IMR-90 (cell line): ENCODE measurements at regions not wholly inside any gene's neighbourhood (a gene's known extent, or its start where the extent isn't known, plus 50 kb on each side); places are given as distances from the start of the nearest gene placed in this dataset.
"Not testable (repeated sequence)": the region's sequence is repeated elsewhere in the genome, so short reads cannot be mapped to it uniquely, and the experiment has no call there.

Source experiments
- ATAC-seq: fragments of 200-7000 bp; cut with Tn5 transposase; 2 replicates; pipeline ENCODE4 v1.9.1; 2020; ENCODE audit warnings: low read depth, mild to moderate bottlenecking, moderate library complexity
- BruUV-seq: library from RNA; stranded (reverse); fragments of 400-500 nt; replicated peaks from 2 replicates; lab custom pipeline; 2021; lab: Mats Ljungman, UMichigan
- CTCF ChIA-PET: fragments of 300-600 bp; formaldehyde crosslinking; extraction: SDS; loops from one replicate; lab custom pipeline; 2021; ENCODE audit warnings: antibody characterized with exemption; lab: Yijun Ruan, JAX
- POLR2A ChIA-PET: fragments of 300-600 bp; sonication (Branson Sonifier 250); formaldehyde crosslinking; loops from one replicate; lab custom pipeline; 2022; ENCODE audit warnings: antibody characterized with exemption; ENCODE audit not compliant: unreplicated experiment; lab: Charles Lee
- DNase-seq: peaks from one replicate; pipeline ENCODE4 v3.0.0; 2013
- H2AFZ ChIP-seq: replicated peaks from 2 replicates; pipeline ENCODE3; 2013; ENCODE audit warnings: low read length, mild to moderate bottlenecking; ENCODE audit not compliant: poor library complexity
- H2AK5ac ChIP-seq: 2 replicates; pipeline ENCODE4 v1.6.1; 2013; ENCODE audit warnings: low read depth, low read length, inconsistent platforms
- H2AK9ac ChIP-seq: replicated peaks from 2 replicates; pipeline ENCODE3; 2013; ENCODE audit warnings: mild to moderate bottlenecking, low read depth, low read length, moderate library complexity; ENCODE audit not compliant: poor library complexity
- H2BK120ac ChIP-seq: 2 replicates; pipeline ENCODE4 v1.6.1; 2013; ENCODE audit warnings: low read depth, low read length, inconsistent platforms
- H2BK15ac ChIP-seq: 3 replicates; pipeline ENCODE4 v1.6.1; 2013; ENCODE audit warnings: low read depth, low read length, inconsistent platforms
- H2BK20ac ChIP-seq: 2 replicates; pipeline ENCODE4 v1.6.1; 2013; ENCODE audit warnings: low read depth, mild to moderate bottlenecking, inconsistent platforms, low read length, moderate library complexity
- H2BK5ac ChIP-seq: 2 replicates; pipeline ENCODE4 v1.6.1; 2013; ENCODE audit warnings: mild to moderate bottlenecking, low read depth, low read length, inconsistent platforms; ENCODE audit not compliant: poor library complexity, severe bottlenecking
- H3K14ac ChIP-seq: replicated peaks from 2 replicates; pipeline ENCODE4 v1.6.1; 2013; ENCODE audit warnings: low read depth, low read length, inconsistent platforms
- H3K18ac ChIP-seq: 2 replicates; pipeline ENCODE4 v1.6.1; 2013; ENCODE audit warnings: low read depth, low read length, control low read depth
- H3K23ac ChIP-seq: 2 replicates; pipeline ENCODE4 v1.6.1; 2013; ENCODE audit warnings: low read depth, low read length, inconsistent platforms
- H3K27ac ChIP-seq: 2 replicates; pipeline ENCODE4 v1.5.1; 2013; ENCODE audit warnings: mild to moderate bottlenecking, control low read depth, low read length; ENCODE audit not compliant: insufficient read depth
- H3K27me3 ChIP-seq: 2 replicates; pipeline ENCODE4 v1.6.1; 2013; ENCODE audit warnings: low read length; ENCODE audit not compliant: control insufficient read depth, insufficient read depth
- H3K36me3 ChIP-seq: 2 replicates; pipeline ENCODE4 v1.6.1; 2013; ENCODE audit warnings: low read length, mixed read lengths; ENCODE audit not compliant: control insufficient read depth, insufficient read depth
- H3K4ac ChIP-seq: 2 replicates; pipeline ENCODE4 v1.6.1; 2013; ENCODE audit warnings: low read depth, low read length, inconsistent platforms
- H3K4me1 ChIP-seq: 2 replicates; pipeline ENCODE4 v1.6.1; 2013; ENCODE audit warnings: low read length, mixed read lengths; ENCODE audit not compliant: control insufficient read depth, insufficient read depth
- H3K4me2 ChIP-seq: 2 replicates; pipeline ENCODE4 v1.6.1; 2013; ENCODE audit warnings: low read depth, mild to moderate bottlenecking, control low read depth, low read length, moderate library complexity
- H3K4me3 ChIP-seq: 2 replicates; pipeline ENCODE4 v1.5.1; 2013; ENCODE audit warnings: low read depth, mild to moderate bottlenecking, control low read depth, low read length, moderate library complexity; ENCODE audit not compliant: insufficient read depth
- H3K56ac ChIP-seq: 2 replicates; pipeline ENCODE4 v1.6.1; 2013; ENCODE audit warnings: low read length, inconsistent platforms; ENCODE audit not compliant: insufficient read depth; ENCODE audit errors: extremely low read depth
- H3K79me1 ChIP-seq, 2 experiments: 2 replicates each; pipeline ENCODE4 v1.6.1; 2013; ENCODE audit warnings: low read length in 2 of 2, inconsistent platforms in 1 of 2, low read depth in 1 of 2
- H3K9ac ChIP-seq: 2 replicates; pipeline ENCODE4 v1.6.1; 2013; ENCODE audit warnings: low read depth, low read length, control low read depth
- H3K9me1 ChIP-seq: 2 replicates; pipeline ENCODE4 v1.6.1; 2013; ENCODE audit warnings: low read length, inconsistent platforms; ENCODE audit not compliant: insufficient read depth
- H3K9me3 ChIP-seq: 2 replicates; pipeline ENCODE4 v1.6.1; 2013; ENCODE audit warnings: low read length; ENCODE audit not compliant: control insufficient read depth, insufficient read depth
- H4K20me1 ChIP-seq: 2 replicates; pipeline ENCODE4 v1.6.1; 2013; ENCODE audit warnings: low read length, inconsistent platforms; ENCODE audit not compliant: insufficient read depth
- H4K5ac ChIP-seq: 2 replicates; pipeline ENCODE4 v1.6.1; 2013; ENCODE audit warnings: mild to moderate bottlenecking, low read depth, low read length, control low read depth
- H4K8ac ChIP-seq, 2 experiments: 2 replicates each; pipeline ENCODE4 v1.6.1; 2013; ENCODE audit warnings: low read depth in 2 of 2, low read length in 2 of 2, control low read depth in 1 of 2, inconsistent platforms in 1 of 2
- H4K91ac ChIP-seq: 2 replicates; pipeline ENCODE4 v1.6.1; 2013; ENCODE audit warnings: low read depth, low read length, inconsistent platforms; ENCODE audit not compliant: insufficient read depth
- CEBPB ChIP-seq: IDR thresholded peaks from 2 replicates; pipeline ENCODE4 v1.6.1; 2012; ENCODE audit warnings: low read depth, low read length, improper control_type of control experiment
- CHD1 ChIP-seq: IDR thresholded peaks from 2 replicates; pipeline ENCODE4 v1.6.1; 2012; ENCODE audit warnings: low read depth, low read length, improper control_type of control experiment
- FOS ChIP-seq: fragments of 150-350 bp; IDR thresholded peaks from 2 replicates; pipeline ENCODE4 v1.6.1; 2016; ENCODE audit warnings: low read depth, low read length
- MAFK ChIP-seq: IDR thresholded peaks from 2 replicates; pipeline ENCODE4 v1.6.1; 2012; ENCODE audit warnings: low read depth, low read length, improper control_type of control experiment
- MAZ ChIP-seq: IDR thresholded peaks from 2 replicates; pipeline ENCODE4 v1.6.1; 2012; ENCODE audit warnings: low read depth, mild to moderate bottlenecking, low read length, improper control_type of control experiment, moderate library complexity, borderline replicate concordance
- RCOR1 ChIP-seq: IDR thresholded peaks from 2 replicates; pipeline ENCODE4 v1.6.1; 2012; ENCODE audit warnings: mild to moderate bottlenecking, low read length, improper control_type of control experiment; ENCODE audit not compliant: insufficient replicate concordance
- SMC3 ChIP-seq: fragments of 150-350 bp; IDR thresholded peaks from 2 replicates; pipeline ENCODE4 v1.6.1; 2016; ENCODE audit warnings: low read depth, mild to moderate bottlenecking, antibody characterized with exemption, low read length, moderate library complexity
- WGBS, 2 experiments: methylation state at CpG; one replicate each; pipeline versions ENCODE4 v1.1.5 to v1.1.7; 2013; ENCODE audit warnings: missing lambda C conversion rate in 2 of 2; ENCODE audit not compliant: insufficient read length in 1 of 2; ENCODE audit errors: extremely low coverage in 2 of 2; 5-methylcytosine and 5-hydroxymethylcytosine counted together
- dilution Hi-C: fragments of 300-500 bp; cut with HindIII; formaldehyde crosslinking; loops from one replicate; pipeline ENCODE4 v1.14.3; 2018; ENCODE audit warnings: low sequenced_read_pairs; ENCODE audit not compliant: unreplicated experiment
- in situ Hi-C: fragments of 300-500 bp; cut with MboI; formaldehyde crosslinking; loops from 3 replicates; pipeline ENCODE4 v1.14.3; 2019; ENCODE audit warnings: low sequenced_read_pairs, inconsistent platforms, mixed read lengths
- intact Hi-C: fragments of 100-400 bp; cut with micrococcal nuclease; formaldehyde crosslinking; loops from 2 replicates; pipeline ENCODE4 v1.10.0; 2022

DNA sequence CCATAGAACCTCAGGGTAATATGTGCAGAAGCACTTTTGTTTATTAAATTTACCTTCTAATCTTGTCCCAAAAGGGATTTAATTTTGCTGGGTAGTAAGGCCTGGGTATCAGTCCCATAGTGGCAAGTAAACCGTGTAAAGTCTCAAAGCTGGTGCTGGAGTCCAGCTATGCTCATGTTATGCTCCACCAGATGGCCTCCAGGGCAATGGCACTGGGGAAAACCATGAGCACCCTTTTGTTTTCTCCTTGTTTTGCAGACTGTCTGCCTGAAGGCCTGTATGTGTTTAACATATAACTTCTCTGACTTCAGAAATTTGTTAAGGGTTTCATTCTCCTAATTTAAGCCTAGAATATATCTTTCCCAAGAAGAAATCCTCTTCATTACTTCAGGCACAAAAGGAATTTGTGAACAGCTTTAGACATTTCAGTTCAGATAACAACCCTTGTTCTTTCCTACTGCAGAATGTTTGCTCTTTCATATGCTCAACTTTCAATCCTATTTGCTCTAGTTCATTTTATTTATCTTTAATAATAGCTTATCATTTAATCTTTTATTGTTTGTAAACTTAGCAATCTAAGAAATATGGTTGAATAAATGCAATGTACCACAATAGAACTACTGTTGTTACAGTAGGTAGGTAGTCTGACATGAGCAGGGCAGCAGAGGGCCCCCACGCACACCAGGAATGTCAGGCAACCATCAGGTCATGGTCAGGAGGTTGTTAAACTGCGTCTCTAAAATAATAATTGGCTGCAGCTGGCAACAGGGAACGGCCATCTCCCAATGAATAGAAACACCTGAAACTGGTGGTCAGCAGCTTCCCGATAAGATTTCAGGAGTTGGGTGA is 162.8 kb downstream of the TENT5A start:
- no peak overlapping the region for H3K4me2 ChIP-seq
- no peaks in the 10 kb centered on the region for H3K36me3 ChIP-seq
- dilution Hi-C loops (no loop called here), intact Hi-C loops (no loop called here), in situ Hi-C loops (no loop called here)
- H3K27me3 ChIP-seq, result no peaks in the 10 kb centered on the region
- no peak overlapping the region for H2BK120ac ChIP-seq
- H3K79me1 ChIP-seq, result no peaks in the 10 kb centered on the region
- no peak overlapping the region for H2AK5ac ChIP-seq
- H4K8ac ChIP-seq, result no peak overlapping the region
- no peak overlapping the region for H3K56ac ChIP-seq
- TF ChIP-seq SMC3 (no peak), MAFK (no peak), RCOR1 (no peak), FOS (no peak), MAZ (no peak), CHD1 (no peak), CEBPB (no peak)
- no peaks in the 10 kb centered on the region for H4K20me1 ChIP-seq
- no peak overlapping the region for H4K5ac ChIP-seq
- H2AFZ ChIP-seq, result no peak overlapping the region
- H3K4ac ChIP-seq, result no peak overlapping the region
- no TSS peak for BruUV-seq
- WGBS, 2 experiments, result 50% methylated on average over 4 of the region's 5 CpGs; no CpG with 5 or more reads in 1 of the 2 experiments
- H3K4me1 ChIP-seq, result no peaks in the 10 kb centered on the region
- H4K91ac ChIP-seq, result no peak overlapping the region
- H3K9me3 ChIP-seq, result no peaks in the 10 kb centered on the region
- no peak overlapping the region for H3K14ac ChIP-seq
- H3K9me1 ChIP-seq, result no peaks in the 10 kb centered on the region
- DNase-seq, result no peak
- no peak overlapping the region for H3K23ac ChIP-seq
- no peak for ATAC-seq
- no peak overlapping the region for H2BK15ac ChIP-seq
- H3K4me3 ChIP-seq, result no peak overlapping the region
- no peak overlapping the region for H2AK9ac ChIP-seq
- ChIA-PET POLR2A (no interaction called here), CTCF (no interaction called here)
- H3K18ac ChIP-seq, result no peak overlapping the region
- no peak overlapping the region for H2BK20ac ChIP-seq
- H2BK5ac ChIP-seq, result no peak overlapping the region
- no peak overlapping the region for H3K9ac ChIP-seq
- H3K27ac ChIP-seq, result no peak overlapping the region

DNA sequence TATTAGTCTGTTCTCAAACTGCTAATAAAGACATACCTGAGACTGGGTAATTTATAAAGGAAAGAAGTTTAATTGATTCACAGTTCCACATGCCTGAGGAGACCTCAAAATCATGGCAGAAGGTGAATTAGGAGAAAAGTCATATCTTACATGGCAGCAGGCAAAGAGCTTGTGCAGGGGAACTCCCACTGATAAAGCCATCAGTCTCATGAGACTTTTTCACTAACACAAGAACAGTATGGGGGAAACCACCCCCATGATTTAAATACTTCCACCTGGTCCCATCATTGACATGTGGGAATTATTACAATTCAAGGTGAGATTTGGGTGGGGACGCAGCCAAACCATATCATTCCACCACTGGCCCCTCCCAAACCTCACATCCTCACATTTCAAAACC is 166.8 kb downstream of the TENT5A start:
- H2BK5ac ChIP-seq, intact Hi-C loops, H3K4me3 ChIP-seq, ATAC-seq, BruUV-seq, H3K4me2 ChIP-seq, H3K27me3 ChIP-seq, POLR2A ChIA-PET, H3K18ac ChIP-seq, H2AFZ ChIP-seq, H4K20me1 ChIP-seq, in situ Hi-C loops, H3K14ac ChIP-seq, CTCF ChIA-PET, H2BK20ac ChIP-seq, H3K4me1 ChIP-seq, H3K27ac ChIP-seq, DNase-seq, H3K9me1 ChIP-seq, H2BK15ac ChIP-seq, dilution Hi-C loops, H2BK120ac ChIP-seq, H3K79me1 ChIP-seq, H3K9me3 ChIP-seq, H4K91ac ChIP-seq, H4K5ac ChIP-seq, H3K36me3 ChIP-seq, H3K23ac ChIP-seq, H3K4ac ChIP-seq, H4K8ac ChIP-seq, H3K56ac ChIP-seq, H3K9ac ChIP-seq, H2AK5ac ChIP-seq, H2AK9ac ChIP-seq: not testable (repeated sequence)
- no CpG with 5 or more reads among the region's 1 CpG for WGBS, 2 experiments
